Type B pancreatic cell (in vitro differentiated cells): ENCODE measurements at regions not wholly inside any gene's neighbourhood (a gene's known extent, or its start where the extent isn't known, plus 50 kb on each side); places are given as distances from the start of the nearest gene placed in this dataset.

Experiments used
- DNase-seq: peaks from one replicate; pipeline ENCODE4 v3.0.0; 2021; ENCODE audit warnings: mixed read lengths; ENCODE audit not compliant: unreplicated experiment; ENCODE audit errors: extremely low spot score
- H3K27ac Mint-ChIP-seq: 2 replicates; pipeline ENCODE4 v1.8.0; 2021; ENCODE audit warnings: mild to moderate bottlenecking, mixed read lengths
- H3K27me3 Mint-ChIP-seq: 2 replicates; pipeline ENCODE4 v1.8.0; 2021; ENCODE audit warnings: mixed read lengths
- H3K36me3 Mint-ChIP-seq: 2 replicates; pipeline ENCODE4 v1.8.0; 2021; ENCODE audit warnings: mixed read lengths
- H3K4me1 Mint-ChIP-seq: one replicate; pipeline ENCODE4 v1.8.0; 2021; ENCODE audit warnings: mixed read lengths; ENCODE audit not compliant: unreplicated experiment
- H3K4me3 Mint-ChIP-seq: 2 replicates; pipeline ENCODE4 v1.8.0; 2021; ENCODE audit warnings: mild to moderate bottlenecking, mixed read lengths
- H3K9me3 Mint-ChIP-seq: 2 replicates; pipeline ENCODE4 v1.8.0; 2021; ENCODE audit warnings: mixed read lengths
- TF ChIP-seq, protein P1 (sequence below): fragments of 200-600 bp; sonication (generic); conservative IDR thresholded peaks from 2 replicates; pipeline ENCODE4 v1.5.0; 2021; ENCODE audit warnings: antibody characterized with exemption, mild to moderate bottlenecking

DNA sequence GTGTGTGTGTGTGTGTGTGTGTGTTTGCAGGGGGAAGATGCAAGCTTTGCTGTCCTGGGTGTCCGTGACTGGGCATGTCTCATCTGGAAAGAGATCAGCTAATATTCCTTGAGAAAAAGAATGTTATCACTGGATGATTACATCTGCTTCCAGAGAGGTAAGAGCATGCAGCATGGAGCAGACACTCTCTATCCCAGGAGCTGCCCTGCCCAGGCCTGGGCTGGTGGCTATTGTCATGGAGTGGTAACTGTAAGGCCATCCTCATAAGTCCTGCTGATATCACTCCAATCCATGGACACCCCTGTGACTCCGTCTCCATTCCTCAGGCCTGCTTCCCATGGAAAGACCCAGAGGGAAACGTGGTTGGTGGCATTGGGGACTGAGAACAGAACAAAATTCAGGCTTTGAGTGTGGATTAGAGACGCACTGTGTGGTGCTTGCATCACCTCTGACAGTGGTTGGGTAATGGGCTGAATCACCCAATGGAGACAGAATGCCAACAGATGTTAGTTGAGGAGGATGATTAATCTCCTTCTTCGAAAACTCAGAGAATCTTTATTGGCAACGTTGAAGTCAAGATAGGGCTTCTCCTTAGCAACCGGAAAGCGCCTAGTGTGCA, 52.0 kb upstream of the KCNIP1 start:
- TF ChIP-seq, protein P1, sequence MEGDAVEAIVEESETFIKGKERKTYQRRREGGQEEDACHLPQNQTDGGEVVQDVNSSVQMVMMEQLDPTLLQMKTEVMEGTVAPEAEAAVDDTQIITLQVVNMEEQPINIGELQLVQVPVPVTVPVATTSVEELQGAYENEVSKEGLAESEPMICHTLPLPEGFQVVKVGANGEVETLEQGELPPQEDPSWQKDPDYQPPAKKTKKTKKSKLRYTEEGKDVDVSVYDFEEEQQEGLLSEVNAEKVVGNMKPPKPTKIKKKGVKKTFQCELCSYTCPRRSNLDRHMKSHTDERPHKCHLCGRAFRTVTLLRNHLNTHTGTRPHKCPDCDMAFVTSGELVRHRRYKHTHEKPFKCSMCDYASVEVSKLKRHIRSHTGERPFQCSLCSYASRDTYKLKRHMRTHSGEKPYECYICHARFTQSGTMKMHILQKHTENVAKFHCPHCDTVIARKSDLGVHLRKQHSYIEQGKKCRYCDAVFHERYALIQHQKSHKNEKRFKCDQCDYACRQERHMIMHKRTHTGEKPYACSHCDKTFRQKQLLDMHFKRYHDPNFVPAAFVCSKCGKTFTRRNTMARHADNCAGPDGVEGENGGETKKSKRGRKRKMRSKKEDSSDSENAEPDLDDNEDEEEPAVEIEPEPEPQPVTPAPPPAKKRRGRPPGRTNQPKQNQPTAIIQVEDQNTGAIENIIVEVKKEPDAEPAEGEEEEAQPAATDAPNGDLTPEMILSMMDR = no peak
- Mint-ChIP-seq H3K36me3 (peaks cover 4% of the 10 kb centered on the region), H3K27me3 (peaks cover 23% of the 10 kb centered on the region), H3K4me3 (no peak overlapping the region), H3K27ac (no peak overlapping the region), H3K4me1 (no peaks in the 10 kb centered on the region), H3K9me3 (peaks cover 7% of the 10 kb centered on the region)
- peak; percentile 34 for DNase-seq

DNA sequence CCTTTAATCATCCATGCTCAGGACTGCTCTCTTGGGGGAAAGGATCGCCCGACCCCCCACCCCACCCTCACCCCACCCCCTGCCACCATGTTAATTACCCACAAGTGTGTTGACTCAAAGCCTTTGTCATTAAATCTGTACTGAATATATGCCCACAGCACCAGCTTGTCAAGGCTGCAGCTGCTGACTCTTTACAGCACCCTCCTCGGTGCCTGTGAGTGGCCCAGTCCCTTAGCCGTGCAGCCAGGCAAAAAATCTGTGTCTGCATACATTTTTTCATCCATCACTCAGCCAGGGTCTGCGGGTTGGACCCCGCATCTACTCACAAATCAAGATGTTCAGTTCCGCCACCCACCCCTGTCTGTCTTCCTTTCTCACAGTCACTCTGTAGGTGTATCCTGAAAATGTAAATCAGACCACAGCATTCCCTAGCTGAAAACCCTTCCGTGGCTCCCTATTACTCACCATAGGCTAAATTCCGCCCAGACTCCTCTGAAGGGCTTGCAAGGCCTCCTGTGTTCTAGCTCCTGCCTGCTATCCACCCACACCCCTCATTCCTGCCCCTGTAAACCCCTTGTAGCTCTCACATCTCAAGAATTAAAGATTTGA, 53.7 kb upstream of the KCNIP1 start:
- peak; percentile 22 for DNase-seq
- H3K27ac Mint-ChIP-seq = no peak overlapping the region
- TF ChIP-seq, protein P1 = no peak
- no peak overlapping the region for H3K4me3 Mint-ChIP-seq
- peaks cover 10% of the 10 kb centered on the region for H3K9me3 Mint-ChIP-seq
- peaks cover 4% of the 10 kb centered on the region for H3K36me3 Mint-ChIP-seq
- no peaks in the 10 kb centered on the region for H3K4me1 Mint-ChIP-seq
- peaks cover 22% of the 10 kb centered on the region for H3K27me3 Mint-ChIP-seq

DNA sequence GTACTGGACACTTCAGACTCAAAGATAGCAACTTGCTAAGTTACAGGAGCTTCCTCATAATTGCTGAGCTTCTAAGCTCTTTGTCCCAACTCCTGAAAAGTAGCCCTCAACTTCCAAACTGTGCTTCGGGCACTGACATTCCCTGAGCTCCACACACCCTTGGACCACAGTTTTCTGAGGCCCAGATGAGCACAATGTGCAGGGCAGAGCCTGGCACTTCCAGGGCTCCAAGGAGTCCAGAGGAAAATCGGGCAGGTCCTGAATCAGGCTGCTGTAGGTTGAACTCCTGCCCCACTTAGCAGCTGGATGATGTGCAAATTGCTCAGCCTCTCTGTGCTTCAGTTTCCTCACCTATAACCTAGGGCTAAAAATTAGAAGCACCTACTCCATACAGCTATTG, 54.6 kb upstream of the KCNIP1 start:
- Mint-ChIP-seq H3K9me3 (peaks cover 10% of the 10 kb centered on the region), H3K27ac (no peak overlapping the region), H3K4me1 (no peaks in the 10 kb centered on the region), H3K4me3 (no peak overlapping the region), H3K36me3 (peaks cover 4% of the 10 kb centered on the region), H3K27me3 (peaks cover 20% of the 10 kb centered on the region)
- TF ChIP-seq, protein P1 = no peak
- peak; percentile 29 for DNase-seq

DNA sequence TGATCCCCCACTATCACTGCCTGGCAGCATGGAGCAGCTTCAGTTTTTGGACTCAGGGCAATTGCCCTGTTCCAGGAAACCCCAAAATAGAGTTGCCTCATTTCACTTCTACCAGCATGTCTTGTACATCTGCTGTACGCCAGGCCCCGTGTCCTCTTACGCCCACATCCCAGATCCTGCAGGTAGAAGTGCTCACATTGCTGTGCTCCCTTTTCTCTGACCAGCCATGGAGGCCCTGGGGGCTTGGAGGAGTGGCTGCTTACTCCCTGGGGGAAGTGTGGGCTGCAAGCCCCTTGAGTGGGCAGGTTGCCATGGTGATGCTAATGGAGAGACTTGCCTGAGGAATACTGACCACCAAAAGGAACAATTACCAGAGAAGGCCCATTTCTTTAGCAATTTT, 55.6 kb upstream of the KCNIP1 start:
- no peak overlapping the region for H3K27ac Mint-ChIP-seq
- TF ChIP-seq, protein P1 = no peak
- H3K27me3 Mint-ChIP-seq = peaks cover 13% of the 10 kb centered on the region
- H3K36me3 Mint-ChIP-seq = peaks cover 4% of the 10 kb centered on the region
- no peak overlapping the region for H3K4me3 Mint-ChIP-seq
- H3K9me3 Mint-ChIP-seq = peaks cover 10% of the 10 kb centered on the region
- H3K4me1 Mint-ChIP-seq = no peaks in the 10 kb centered on the region
- peak; percentile 31 for DNase-seq

DNA sequence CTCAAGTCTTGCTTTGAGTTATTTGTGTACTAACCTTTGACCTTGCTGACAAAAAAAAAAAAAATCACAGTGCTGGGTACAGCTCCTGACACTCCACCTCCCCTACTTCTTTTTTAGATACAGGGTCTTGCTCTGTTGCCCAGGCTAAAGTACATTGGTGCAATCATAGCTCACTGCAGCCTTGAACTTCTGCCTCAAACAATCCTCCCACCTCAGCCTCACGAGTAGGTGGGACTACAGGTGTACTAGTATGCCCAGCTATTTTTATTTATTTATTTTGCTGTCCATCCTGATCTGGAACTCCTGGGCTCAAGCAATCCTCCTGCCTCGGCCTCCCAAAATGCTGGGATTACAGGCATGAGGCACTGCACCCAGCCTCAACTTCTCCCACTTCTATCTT, 57.2 kb upstream of the KCNMB1 start:
- Mint-ChIP-seq H3K4me1 (no peaks in the 10 kb centered on the region), H3K4me3 (no peak overlapping the region), H3K27me3 (peaks cover 7% of the 10 kb centered on the region), H3K9me3 (peaks cover 10% of the 10 kb centered on the region), H3K27ac (no peak overlapping the region), H3K36me3 (peaks cover 4% of the 10 kb centered on the region)
- TF ChIP-seq, protein P1 = no peak
- DNase-seq = no peak
